Epidermal melanocyte (primary cell): ENCODE measurements at regions not wholly inside any gene's neighbourhood (a gene's known extent, or its start where the extent isn't known, plus 50 kb on each side); places are given as distances from the start of the nearest gene placed in this dataset.

Experiments used
- DNase-seq: peaks from one replicate; pipeline ENCODE4 v3.0.0; 2011; ENCODE audit warnings: low spot score; ENCODE audit not compliant: insufficient read length

- no peak for DNase-seq
Measured at GRCh38 chr3:31247850-31248562, 284.7 kb upstream of the STT3B start.

- DNase-seq, result no peak
Measured at GRCh38 chr3:31248563-31248992, 284.1 kb upstream of the STT3B start.

DNA sequence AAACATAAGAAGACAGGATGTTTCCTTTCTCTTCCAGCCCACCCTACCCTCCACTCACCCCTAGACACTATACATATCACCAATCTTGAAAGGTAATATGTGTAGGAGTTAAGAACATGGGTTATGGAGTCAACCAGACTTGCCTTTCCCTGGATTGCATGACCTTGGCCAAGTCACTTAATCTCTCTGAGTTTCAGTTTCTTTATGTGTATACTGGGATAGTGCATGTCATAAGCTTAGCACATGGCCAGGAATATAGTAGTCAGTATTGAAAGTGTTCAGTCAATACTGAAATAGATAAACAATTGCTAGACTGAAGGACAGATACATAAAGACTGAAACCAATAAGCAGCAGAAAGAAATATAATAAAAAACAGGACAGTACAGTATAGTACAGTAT lies 283.2 kb upstream of the STT3B start:
- no peak for DNase-seq

GRCh38 chr3:31250116-31250777 lies 282.5 kb upstream of the STT3B start:
- DNase-seq, result no peak

DNA sequence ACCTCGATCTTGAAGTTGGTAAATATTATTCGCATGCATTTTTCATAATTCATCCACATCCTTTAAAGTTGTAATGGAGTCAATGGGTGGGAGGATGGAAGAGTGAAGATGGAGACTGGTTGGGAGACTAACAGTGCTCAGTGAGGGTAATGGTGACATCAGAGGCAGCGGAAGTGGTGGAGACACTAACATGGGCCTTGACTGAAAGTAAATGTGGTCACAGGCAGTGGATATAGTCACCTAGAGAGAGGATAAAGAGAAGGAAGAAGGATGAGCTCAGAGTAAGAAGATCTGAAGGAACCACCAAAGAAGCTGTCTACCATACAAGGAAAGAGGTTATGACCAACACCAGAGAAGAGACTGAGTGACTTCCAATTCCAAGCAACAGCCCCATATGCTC lies 281.6 kb upstream of the STT3B start:
- DNase-seq, result no peak

- DNase-seq, result no peak
Measured at GRCh38 chr3:31252216-31253185, 280.2 kb upstream of the STT3B start.

- DNase-seq, result no peak
Measured at GRCh38 chr3:31253782-31254181, 278.9 kb upstream of the STT3B start.

DNA sequence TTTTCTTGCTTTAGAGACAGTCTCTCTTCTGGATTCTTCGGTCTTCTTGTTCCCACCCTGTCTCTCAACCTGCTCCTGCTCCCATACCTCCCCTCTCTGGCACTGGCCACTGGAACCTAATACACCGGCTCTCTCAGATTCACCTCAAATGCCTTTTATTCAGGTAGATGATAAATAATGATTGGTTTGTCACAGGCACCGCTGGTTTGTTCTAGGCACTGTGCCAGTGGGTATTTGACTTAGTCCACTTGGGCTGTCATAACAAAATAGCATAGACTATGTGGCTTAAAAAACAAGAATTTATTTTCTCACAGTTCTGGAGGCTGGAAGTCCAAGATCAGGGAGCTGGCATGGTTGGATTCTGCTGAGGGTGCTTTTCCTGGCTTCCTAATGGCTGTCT lies 278.2 kb upstream of the STT3B start:
- no peak for DNase-seq

- no peak for DNase-seq
Measured at GRCh38 chr3:31255007-31255581, 277.6 kb upstream of the STT3B start.

GRCh38 chr3:31262201-31262600 lies 270.5 kb upstream of the STT3B start:
- DNase-seq, result no peak

- no peak for DNase-seq
Measured at GRCh38 chr3:31263897-31264296, 268.8 kb upstream of the STT3B start.

- no peak for DNase-seq
Measured at GRCh38 chr3:31265646-31266428, 266.9 kb upstream of the STT3B start.

- DNase-seq, result no peak
Measured at GRCh38 chr3:31268868-31269267, 263.9 kb upstream of the STT3B start.

DNA sequence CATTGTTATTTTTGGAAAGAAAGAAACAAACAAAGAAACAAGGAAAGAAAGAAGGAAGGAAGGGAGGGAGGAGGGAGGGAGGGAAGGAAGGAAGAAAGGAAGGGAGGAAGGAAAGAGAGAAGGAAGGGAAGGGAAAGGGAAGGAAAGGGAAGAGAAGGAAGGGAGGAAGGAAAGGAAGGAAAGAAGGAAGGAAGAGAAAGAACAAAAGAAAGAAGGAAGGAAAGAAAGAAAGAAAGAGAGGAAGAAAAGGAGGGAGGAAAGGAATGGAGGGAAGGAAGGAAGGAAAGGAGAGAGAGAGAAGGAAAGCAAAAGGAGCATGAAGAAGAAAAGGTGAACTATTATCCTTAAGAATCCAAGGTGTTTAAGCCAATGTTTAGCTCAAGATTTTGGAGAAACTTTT lies 262.7 kb upstream of the STT3B start:
- no peak for DNase-seq

- DNase-seq, result no peak
Measured at GRCh38 chr3:31274326-31275024, 258.2 kb upstream of the STT3B start.

GRCh38 chr3:31275038-31275572 lies 257.6 kb upstream of the STT3B start:
- DNase-seq, result no peak

DNA sequence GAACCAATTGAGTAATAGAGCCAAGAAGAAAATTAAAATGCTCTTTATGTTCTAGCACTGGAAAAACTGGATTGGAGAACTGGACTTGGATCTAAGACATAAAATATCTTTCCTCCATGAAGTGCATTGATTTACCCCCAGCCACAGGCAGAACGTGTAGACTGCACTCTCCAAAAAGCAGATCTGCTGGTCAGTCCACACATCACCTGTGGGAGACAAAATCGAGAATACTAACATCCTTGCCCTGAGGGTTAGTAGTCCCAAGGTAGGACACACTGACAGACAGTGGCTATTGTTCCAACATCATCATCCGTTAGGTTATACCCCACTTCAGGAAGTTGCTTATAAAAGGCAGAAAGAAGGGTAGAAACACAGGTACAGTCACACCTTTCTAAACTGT lies 257.1 kb upstream of the STT3B start:
- no peak for DNase-seq

DNA sequence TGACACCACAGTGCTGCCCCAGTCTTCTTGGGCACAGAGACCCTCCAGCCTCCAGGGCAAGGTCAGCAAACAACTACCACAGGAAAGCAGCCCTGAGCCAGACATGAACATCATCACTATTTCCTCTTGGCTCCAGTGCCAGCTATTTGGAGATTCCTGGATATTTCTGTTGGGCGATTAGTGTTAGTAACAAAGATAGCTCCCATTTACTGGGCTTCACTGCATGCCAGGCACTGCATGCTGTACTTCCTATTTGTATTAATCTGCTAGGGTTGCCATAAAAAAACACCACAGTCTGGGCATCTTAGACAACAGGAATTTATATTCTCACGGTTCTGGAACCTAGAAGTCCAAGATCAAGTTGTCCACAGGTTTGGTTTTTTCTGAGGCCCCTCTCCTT lies 255.1 kb upstream of the STT3B start:
- no peak for DNase-seq

- no peak for DNase-seq
Measured at GRCh38 chr3:31278532-31278931, 254.2 kb upstream of the STT3B start.

DNA sequence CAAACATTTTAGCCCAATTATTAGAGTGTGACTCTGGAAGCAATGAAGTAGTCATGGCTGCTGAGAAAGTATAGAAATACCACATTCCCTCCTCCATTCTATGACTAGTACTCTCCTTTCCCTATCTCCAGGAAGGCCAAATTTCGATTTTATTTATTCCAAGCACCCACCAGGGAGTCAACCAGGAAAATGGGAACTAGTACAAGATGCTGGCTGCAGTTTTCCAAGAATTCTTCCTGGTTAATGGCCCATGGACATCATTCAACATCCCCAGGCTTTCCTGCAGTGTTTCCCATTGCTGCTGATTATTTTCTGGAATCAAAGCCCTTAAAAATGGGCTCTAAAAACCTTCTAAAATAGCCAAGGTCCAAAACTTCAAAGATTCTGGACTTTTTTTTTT lies 247.9 kb upstream of the STT3B start:
- no peak for DNase-seq
